NCI-H524 (cell line): ENCODE measurements at regions not wholly inside any gene's neighbourhood (a gene's known extent, or its start where the extent isn't known, plus 50 kb on each side); places are given as distances from the start of the nearest gene placed in this dataset.
"Not testable (repeated sequence)": the region's sequence is repeated elsewhere in the genome, so short reads cannot be mapped to it uniquely, and the experiment has no call there.

Experiments used
- DNase-seq, 2 experiments: peaks; one replicate each; lab custom pipeline; 2025; lab: John Stamatoyannopoulos, UW

DNA sequence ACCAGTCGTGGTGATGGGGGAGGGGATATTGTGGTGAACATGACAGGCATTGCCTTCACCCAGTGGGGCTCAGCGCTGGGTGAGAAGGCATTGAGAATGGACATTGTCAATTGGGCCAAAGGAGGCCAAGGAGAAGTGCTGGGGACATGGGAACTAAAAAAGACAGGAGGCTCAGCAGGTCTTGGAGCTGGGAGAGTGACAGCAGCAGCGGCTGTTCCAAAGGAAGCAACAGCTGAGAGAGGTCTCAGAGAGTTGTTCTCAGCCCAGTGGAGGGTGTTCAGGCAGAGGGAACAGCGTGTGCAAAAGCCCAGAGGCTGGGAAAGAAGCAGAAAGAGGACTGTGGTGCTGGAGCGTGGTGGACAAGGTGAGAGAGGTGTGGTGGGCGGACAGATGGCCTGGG, 56.6 kb upstream of the ASNS start:
- DNase-seq, result not testable (repeated sequence)

DNA sequence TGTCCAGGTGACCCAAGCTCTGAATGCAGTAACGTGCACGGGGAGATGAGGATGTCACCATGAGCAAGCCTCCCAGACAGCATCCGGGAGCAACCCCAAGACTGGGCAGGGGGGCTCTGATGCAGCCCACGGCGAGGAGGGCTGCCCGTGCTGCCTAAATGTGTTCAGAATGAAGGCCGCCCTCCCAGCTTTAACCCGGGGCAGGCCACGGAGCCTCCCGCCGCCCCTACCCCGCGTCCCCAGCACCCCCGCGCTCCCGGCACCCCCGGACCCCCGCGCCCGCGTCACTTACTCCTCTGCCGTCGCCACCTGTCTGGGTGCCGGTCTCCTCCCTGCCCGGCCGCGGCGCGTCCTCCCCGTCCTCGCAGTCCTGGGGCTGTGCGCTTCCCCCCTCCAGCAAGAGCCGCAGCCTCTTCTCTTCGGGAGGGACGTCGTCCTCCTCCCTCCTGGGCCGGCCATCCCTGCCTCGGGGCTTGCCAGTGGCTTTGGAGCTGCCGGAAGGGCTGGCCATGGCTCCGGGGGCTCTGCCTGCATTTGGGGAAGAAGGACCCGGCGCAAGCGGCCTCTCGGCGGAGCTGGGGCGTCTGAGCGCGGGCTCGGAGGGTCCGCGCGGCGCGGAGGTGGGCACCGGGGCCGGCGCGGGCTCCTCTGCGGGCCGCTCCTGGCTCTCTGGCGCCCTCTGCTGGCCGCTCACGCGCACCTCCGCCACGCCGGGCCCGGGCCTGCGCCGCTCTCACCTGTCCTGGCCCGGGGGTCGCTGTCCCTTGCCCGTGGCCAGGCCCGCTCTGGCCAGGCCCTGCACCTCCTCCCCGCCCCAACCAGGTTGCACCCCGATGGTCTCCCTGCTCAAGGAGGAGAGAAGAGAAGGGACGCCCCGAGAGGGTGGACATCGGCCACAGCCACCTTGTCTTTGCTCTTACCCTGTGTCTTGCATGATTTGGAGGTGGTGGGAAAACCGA, 55.9 kb upstream of the ASNS start:
- peak in 1 of 2 experiments; percentile 35 for DNase-seq
